ENCODE measurements at regions not wholly inside any gene's neighbourhood (a gene's known extent, or its start where the extent isn't known, plus 50 kb on each side); places are given as distances from the start of the nearest gene placed in this dataset.

DNA sequence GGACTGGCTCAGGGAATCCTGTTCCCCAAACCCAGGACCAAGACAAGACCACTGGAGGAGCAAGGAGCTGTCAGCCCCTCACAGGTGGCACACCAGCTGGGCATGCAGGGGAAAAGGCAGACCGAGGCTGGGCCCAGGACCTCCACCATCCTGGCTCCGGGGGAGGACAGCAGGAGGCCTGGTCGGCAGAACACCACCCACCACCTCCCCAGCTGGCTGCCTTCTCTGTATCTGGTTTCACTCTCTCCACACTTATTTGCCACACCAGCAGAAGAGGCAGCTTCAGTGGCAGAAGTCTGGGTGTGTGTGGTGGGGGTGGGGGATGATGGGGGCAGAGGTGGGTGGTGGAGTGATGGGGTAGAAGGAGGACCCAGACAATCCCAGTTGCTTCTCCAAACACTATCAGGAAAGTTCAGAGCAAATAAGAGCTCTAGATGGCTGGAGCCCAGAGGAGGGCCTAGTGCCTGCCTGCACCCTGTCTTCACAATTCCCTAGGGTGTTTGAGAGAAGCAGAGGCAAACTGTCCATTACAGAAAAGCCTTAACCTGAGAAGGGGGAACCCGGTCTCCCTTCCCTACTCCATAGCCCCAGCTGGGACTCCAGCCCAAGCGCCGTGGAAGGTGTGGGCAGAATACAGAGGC lies 51.9 kb upstream of the CDON start:
- Histone ChIP-seq H3K27ac (ENCODE audit: low read length in 2 of 2) (no peak overlapping the region), H3K27me3 (replicated peaks in 1 of 4; ENCODE audit: control extremely low read depth in 1 of 4, control insufficient read depth in 3 of 4, insufficient read depth in 4 of 4, low read length in 3 of 4) (no peaks in the 10 kb centered on the region), H3K79me2 (ENCODE audit: control insufficient read depth, insufficient read depth, low read length) (no peaks in the 10 kb centered on the region), H3K9me3 (ENCODE audit: control extremely low read depth in 1 of 3, control insufficient read depth in 2 of 3, insufficient read depth in 1 of 3, low read length in 2 of 3) (no peaks in the 10 kb centered on the region), H3K4me3 (ENCODE audit: control extremely low read depth in 1 of 5, extremely low read depth in 1 of 5, insufficient read depth in 1 of 5, low read depth in 2 of 5, low read length in 4 of 5) (no peak overlapping the region), H2AFZ (ENCODE audit: insufficient read depth, low read depth, low read length, poor library complexity, severe bottlenecking) (no peak overlapping the region), H3K36me3 (replicated peaks in 1 of 2; ENCODE audit: control extremely low read depth in 1 of 2, control insufficient read depth in 1 of 2, extremely low read depth in 1 of 2, insufficient read depth in 2 of 2, low read length in 1 of 2) (no peaks in the 10 kb centered on the region), H3K9ac (ENCODE audit: low read length) (no peak overlapping the region), H4K20me1 (ENCODE audit: control insufficient read depth, insufficient read depth, low read length, poor library complexity, severe bottlenecking) (no peaks in the 10 kb centered on the region), H3K4me2 (replicated peaks; ENCODE audit: low read depth, low read length, poor library complexity, severe bottlenecking) (no peak overlapping the region), H3K4me1 (ENCODE audit: control insufficient read depth in 2 of 2, insufficient read depth in 2 of 2, low read length in 2 of 2) (no peaks in the 10 kb centered on the region)
- no peak for TF ChIP-seq EZH2 (IDR thresholded peaks at IDR 0.05; ENCODE audit: borderline replicate concordance, insufficient read depth, low read depth, low read length, poor library complexity, severe bottlenecking)
- TF ChIP-seq, protein P1, sequence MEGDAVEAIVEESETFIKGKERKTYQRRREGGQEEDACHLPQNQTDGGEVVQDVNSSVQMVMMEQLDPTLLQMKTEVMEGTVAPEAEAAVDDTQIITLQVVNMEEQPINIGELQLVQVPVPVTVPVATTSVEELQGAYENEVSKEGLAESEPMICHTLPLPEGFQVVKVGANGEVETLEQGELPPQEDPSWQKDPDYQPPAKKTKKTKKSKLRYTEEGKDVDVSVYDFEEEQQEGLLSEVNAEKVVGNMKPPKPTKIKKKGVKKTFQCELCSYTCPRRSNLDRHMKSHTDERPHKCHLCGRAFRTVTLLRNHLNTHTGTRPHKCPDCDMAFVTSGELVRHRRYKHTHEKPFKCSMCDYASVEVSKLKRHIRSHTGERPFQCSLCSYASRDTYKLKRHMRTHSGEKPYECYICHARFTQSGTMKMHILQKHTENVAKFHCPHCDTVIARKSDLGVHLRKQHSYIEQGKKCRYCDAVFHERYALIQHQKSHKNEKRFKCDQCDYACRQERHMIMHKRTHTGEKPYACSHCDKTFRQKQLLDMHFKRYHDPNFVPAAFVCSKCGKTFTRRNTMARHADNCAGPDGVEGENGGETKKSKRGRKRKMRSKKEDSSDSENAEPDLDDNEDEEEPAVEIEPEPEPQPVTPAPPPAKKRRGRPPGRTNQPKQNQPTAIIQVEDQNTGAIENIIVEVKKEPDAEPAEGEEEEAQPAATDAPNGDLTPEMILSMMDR (IDR thresholded peaks at IDR 0.05), result no peak
- 74% methylated on average over 3 of the region's 6 CpGs for WGBS (ENCODE audit: insufficient coverage)
- ChIA-PET CTCF (interaction anchor here (1.5 kb wide), 1 partner anchor 10 kb away, joined by 4 read pairs; no protein-coding TSS in a partner anchor), POLR2A (no interaction called here)
- H3K4me3 Mint-ChIP-seq, result no peak overlapping the region
- no peak overlapping the region for H3K27ac Mint-ChIP-seq
- ATAC-seq (ENCODE audit: low read depth) (no peak), DNase-seq (no peak)
- H3K9me3 Mint-ChIP-seq (ENCODE audit: insufficient read depth), result no peaks in the 10 kb centered on the region
- peaks cover 3% of the 10 kb centered on the region for H3K27me3 Mint-ChIP-seq
- intact Hi-C loops (cut with micrococcal nuclease), result no loop called here
- H3K4me1 Mint-ChIP-seq, result no peaks in the 10 kb centered on the region

DNA sequence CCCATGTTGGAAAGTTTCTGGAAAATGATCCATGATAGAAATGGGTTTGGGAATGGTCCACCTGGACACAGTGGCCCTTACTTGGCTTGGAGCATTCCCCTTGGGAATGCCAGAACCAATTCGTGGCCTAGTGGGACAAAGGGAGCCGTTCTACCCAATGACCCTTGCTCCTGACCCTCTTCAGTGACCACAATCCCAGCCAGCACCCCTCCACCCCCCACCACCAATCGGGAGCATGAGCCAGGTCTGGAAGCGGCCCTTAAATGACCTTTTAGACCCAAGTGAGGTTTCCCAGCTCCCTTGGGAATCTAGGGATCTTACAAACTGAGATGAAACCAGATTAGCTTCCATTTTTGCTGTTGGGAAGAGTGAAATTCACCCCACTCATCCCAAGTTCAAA lies 51.3 kb upstream of the CDON start:
- CTCF ChIA-PET, result interaction anchor here (1.5 kb wide), 1 partner anchor 9 kb away, joined by 4 read pairs; no protein-coding TSS in a partner anchor
- Mint-ChIP-seq H3K27me3 (peaks cover 3% of the 10 kb centered on the region), H3K9me3 (ENCODE audit: insufficient read depth) (no peaks in the 10 kb centered on the region), H3K4me3 (no peak overlapping the region), H3K4me1 (no peaks in the 10 kb centered on the region), H3K27ac (no peak overlapping the region)
- 89% methylated on average over 2 of the region's 4 CpGs for WGBS (ENCODE audit: insufficient coverage)
- POLR2A ChIA-PET, result no interaction called here
- H3K9ac ChIP-seq (ENCODE audit: low read length), result no peak overlapping the region
- no peaks in the 10 kb centered on the region for H3K27me3 ChIP-seq (replicated peaks in 1 of 4; ENCODE audit: control extremely low read depth in 1 of 4, control insufficient read depth in 3 of 4, insufficient read depth in 4 of 4, low read length in 3 of 4)
- no peaks in the 10 kb centered on the region for H3K9me3 ChIP-seq (ENCODE audit: control extremely low read depth in 1 of 3, control insufficient read depth in 2 of 3, insufficient read depth in 1 of 3, low read length in 2 of 3)
- no peak overlapping the region for H3K4me3 ChIP-seq (ENCODE audit: control extremely low read depth in 1 of 5, extremely low read depth in 1 of 5, insufficient read depth in 1 of 5, low read depth in 2 of 5, low read length in 4 of 5)
- H3K4me1 ChIP-seq (ENCODE audit: control insufficient read depth in 2 of 2, insufficient read depth in 2 of 2, low read length in 2 of 2), result no peaks in the 10 kb centered on the region
- no peaks in the 10 kb centered on the region for H3K36me3 ChIP-seq (replicated peaks in 1 of 2; ENCODE audit: control extremely low read depth in 1 of 2, control insufficient read depth in 1 of 2, extremely low read depth in 1 of 2, insufficient read depth in 2 of 2, low read length in 1 of 2)
- no peak overlapping the region for H2AFZ ChIP-seq (ENCODE audit: insufficient read depth, low read depth, low read length, poor library complexity, severe bottlenecking)
- no peak for TF ChIP-seq EZH2 (IDR thresholded peaks at IDR 0.05; ENCODE audit: borderline replicate concordance, insufficient read depth, low read depth, low read length, poor library complexity, severe bottlenecking)
- TF ChIP-seq, protein P1 (IDR thresholded peaks at IDR 0.05), result no peak
- H3K79me2 ChIP-seq (ENCODE audit: control insufficient read depth, insufficient read depth, low read length), result no peaks in the 10 kb centered on the region
- intact Hi-C loops (cut with micrococcal nuclease), result no loop called here
- no peaks in the 10 kb centered on the region for H4K20me1 ChIP-seq (ENCODE audit: control insufficient read depth, insufficient read depth, low read length, poor library complexity, severe bottlenecking)
- no peak for DNase-seq
- no peak for ATAC-seq (ENCODE audit: low read depth)
- no peak overlapping the region for H3K4me2 ChIP-seq (replicated peaks; ENCODE audit: low read depth, low read length, poor library complexity, severe bottlenecking)
- no peak overlapping the region for H3K27ac ChIP-seq (ENCODE audit: low read length in 2 of 2)
